ENCODE measurements at regions not wholly inside any gene's neighbourhood (a gene's known extent, or its start where the extent isn't known, plus 50 kb on each side); places are given as distances from the start of the nearest gene placed in this dataset.

- Histone ChIP-seq H3K4me1 (replicated peaks in 1 of 2; ENCODE audit: control insufficient read depth in 2 of 2, insufficient read depth in 2 of 2, low read length in 2 of 2) (no peaks in the 10 kb centered on the region), H3K36me3 (ENCODE audit: control insufficient read depth, insufficient read depth, low read length) (no peaks in the 10 kb centered on the region), H4K20me1 (replicated peaks; ENCODE audit: control insufficient read depth, insufficient read depth, low read length) (no peaks in the 10 kb centered on the region), H3K79me2 (ENCODE audit: control insufficient read depth, insufficient read depth, low read length) (no peaks in the 10 kb centered on the region), H3K9me3 (replicated peaks; ENCODE audit: control insufficient read depth, insufficient read depth, low read depth, low read length) (no peaks in the 10 kb centered on the region), H2AFZ (ENCODE audit: low read depth, low read length) (no peak overlapping the region), H3K4me3 (no peak overlapping the region), H3K27ac (ENCODE audit: extremely low read depth, low read depth, low read length) (no peak overlapping the region), H3K27me3 (ENCODE audit: control insufficient read depth in 2 of 2, insufficient read depth in 2 of 2, low read length in 2 of 2) (no peaks in the 10 kb centered on the region), H3K9me1 (ENCODE audit: control insufficient read depth, insufficient read depth, low read length) (no peaks in the 10 kb centered on the region), H3K9ac (ENCODE audit: insufficient read depth in 1 of 2, low read depth in 2 of 2, low read length in 2 of 2) (no peak overlapping the region), H3K4me2 (ENCODE audit: insufficient read depth, low read length) (no peak overlapping the region)
- intact Hi-C loops (cut with micrococcal nuclease), result no loop called here
- no peak for DNase-seq (ENCODE audit: extremely low read depth in 1 of 4, low spot score in 3 of 4)
- CTCF ChIA-PET (ENCODE audit: low intra/inter-chr PET ratio), result no interaction called here
- 0% methylated on average over 2 of the region's 2 CpGs for WGBS (ENCODE audit: insufficient coverage, low coverage, missing lambda C conversion rate)
- in situ Hi-C loops (cut with MboI), result no loop called here
- no peak for FAIRE-seq
- BruUV-seq (replicated peaks), result no TSS peak
- no peak for ATAC-seq
- POLR2A ChIA-PET, result no interaction called here
- no peak for TF ChIP-seq EZH2 (IDR thresholded peaks at IDR 0.05; ENCODE audit: borderline replicate concordance, low read depth, low read length)
- TF ChIP-seq SNRNP70 (optimal IDR thresholded peaks at IDR 0.05; ENCODE audit: low read depth, low read length), result no peak
- TF ChIP-seq, protein P1, sequence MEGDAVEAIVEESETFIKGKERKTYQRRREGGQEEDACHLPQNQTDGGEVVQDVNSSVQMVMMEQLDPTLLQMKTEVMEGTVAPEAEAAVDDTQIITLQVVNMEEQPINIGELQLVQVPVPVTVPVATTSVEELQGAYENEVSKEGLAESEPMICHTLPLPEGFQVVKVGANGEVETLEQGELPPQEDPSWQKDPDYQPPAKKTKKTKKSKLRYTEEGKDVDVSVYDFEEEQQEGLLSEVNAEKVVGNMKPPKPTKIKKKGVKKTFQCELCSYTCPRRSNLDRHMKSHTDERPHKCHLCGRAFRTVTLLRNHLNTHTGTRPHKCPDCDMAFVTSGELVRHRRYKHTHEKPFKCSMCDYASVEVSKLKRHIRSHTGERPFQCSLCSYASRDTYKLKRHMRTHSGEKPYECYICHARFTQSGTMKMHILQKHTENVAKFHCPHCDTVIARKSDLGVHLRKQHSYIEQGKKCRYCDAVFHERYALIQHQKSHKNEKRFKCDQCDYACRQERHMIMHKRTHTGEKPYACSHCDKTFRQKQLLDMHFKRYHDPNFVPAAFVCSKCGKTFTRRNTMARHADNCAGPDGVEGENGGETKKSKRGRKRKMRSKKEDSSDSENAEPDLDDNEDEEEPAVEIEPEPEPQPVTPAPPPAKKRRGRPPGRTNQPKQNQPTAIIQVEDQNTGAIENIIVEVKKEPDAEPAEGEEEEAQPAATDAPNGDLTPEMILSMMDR (IDR thresholded peaks at IDR 0.05 in 2 of 3, conservative IDR thresholded peaks at IDR 0.05 in 1 of 3; ENCODE audit: insufficient read depth in 2 of 3, low read depth in 1 of 3, low read length in 3 of 3), result no peak; a peak in 1 of 6 replicates
- TF ChIP-seq, protein P2, sequence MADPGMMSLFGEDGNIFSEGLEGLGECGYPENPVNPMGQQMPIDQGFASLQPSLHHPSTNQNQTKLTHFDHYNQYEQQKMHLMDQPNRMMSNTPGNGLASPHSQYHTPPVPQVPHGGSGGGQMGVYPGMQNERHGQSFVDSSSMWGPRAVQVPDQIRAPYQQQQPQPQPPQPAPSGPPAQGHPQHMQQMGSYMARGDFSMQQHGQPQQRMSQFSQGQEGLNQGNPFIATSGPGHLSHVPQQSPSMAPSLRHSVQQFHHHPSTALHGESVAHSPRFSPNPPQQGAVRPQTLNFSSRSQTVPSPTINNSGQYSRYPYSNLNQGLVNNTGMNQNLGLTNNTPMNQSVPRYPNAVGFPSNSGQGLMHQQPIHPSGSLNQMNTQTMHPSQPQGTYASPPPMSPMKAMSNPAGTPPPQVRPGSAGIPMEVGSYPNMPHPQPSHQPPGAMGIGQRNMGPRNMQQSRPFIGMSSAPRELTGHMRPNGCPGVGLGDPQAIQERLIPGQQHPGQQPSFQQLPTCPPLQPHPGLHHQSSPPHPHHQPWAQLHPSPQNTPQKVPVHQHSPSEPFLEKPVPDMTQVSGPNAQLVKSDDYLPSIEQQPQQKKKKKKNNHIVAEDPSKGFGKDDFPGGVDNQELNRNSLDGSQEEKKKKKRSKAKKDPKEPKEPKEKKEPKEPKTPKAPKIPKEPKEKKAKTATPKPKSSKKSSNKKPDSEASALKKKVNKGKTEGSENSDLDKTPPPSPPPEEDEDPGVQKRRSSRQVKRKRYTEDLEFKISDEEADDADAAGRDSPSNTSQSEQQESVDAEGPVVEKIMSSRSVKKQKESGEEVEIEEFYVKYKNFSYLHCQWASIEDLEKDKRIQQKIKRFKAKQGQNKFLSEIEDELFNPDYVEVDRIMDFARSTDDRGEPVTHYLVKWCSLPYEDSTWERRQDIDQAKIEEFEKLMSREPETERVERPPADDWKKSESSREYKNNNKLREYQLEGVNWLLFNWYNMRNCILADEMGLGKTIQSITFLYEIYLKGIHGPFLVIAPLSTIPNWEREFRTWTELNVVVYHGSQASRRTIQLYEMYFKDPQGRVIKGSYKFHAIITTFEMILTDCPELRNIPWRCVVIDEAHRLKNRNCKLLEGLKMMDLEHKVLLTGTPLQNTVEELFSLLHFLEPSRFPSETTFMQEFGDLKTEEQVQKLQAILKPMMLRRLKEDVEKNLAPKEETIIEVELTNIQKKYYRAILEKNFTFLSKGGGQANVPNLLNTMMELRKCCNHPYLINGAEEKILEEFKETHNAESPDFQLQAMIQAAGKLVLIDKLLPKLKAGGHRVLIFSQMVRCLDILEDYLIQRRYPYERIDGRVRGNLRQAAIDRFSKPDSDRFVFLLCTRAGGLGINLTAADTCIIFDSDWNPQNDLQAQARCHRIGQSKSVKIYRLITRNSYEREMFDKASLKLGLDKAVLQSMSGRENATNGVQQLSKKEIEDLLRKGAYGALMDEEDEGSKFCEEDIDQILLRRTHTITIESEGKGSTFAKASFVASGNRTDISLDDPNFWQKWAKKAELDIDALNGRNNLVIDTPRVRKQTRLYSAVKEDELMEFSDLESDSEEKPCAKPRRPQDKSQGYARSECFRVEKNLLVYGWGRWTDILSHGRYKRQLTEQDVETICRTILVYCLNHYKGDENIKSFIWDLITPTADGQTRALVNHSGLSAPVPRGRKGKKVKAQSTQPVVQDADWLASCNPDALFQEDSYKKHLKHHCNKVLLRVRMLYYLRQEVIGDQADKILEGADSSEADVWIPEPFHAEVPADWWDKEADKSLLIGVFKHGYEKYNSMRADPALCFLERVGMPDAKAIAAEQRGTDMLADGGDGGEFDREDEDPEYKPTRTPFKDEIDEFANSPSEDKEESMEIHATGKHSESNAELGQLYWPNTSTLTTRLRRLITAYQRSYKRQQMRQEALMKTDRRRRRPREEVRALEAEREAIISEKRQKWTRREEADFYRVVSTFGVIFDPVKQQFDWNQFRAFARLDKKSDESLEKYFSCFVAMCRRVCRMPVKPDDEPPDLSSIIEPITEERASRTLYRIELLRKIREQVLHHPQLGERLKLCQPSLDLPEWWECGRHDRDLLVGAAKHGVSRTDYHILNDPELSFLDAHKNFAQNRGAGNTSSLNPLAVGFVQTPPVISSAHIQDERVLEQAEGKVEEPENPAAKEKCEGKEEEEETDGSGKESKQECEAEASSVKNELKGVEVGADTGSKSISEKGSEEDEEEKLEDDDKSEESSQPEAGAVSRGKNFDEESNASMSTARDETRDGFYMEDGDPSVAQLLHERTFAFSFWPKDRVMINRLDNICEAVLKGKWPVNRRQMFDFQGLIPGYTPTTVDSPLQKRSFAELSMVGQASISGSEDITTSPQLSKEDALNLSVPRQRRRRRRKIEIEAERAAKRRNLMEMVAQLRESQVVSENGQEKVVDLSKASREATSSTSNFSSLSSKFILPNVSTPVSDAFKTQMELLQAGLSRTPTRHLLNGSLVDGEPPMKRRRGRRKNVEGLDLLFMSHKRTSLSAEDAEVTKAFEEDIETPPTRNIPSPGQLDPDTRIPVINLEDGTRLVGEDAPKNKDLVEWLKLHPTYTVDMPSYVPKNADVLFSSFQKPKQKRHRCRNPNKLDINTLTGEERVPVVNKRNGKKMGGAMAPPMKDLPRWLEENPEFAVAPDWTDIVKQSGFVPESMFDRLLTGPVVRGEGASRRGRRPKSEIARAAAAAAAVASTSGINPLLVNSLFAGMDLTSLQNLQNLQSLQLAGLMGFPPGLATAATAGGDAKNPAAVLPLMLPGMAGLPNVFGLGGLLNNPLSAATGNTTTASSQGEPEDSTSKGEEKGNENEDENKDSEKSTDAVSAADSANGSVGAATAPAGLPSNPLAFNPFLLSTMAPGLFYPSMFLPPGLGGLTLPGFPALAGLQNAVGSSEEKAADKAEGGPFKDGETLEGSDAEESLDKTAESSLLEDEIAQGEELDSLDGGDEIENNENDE (IDR thresholded peaks at IDR 0.05; ENCODE audit: low read depth, low read length), result no peak
- TF ChIP-seq PCBP1 (IDR thresholded peaks at IDR 0.05; ENCODE audit: low read depth, low read length, poor library complexity, severe bottlenecking), result no peak
- TF ChIP-seq KDM2B (CRISPR knock-in tag; IDR thresholded peaks at IDR 0.05), result no peak
- TF ChIP-seq SIRT6 (IDR thresholded peaks at IDR 0.05; ENCODE audit: low read depth, low read length), result no peak
- no peak for TF ChIP-seq ARHGAP35 (IDR thresholded peaks at IDR 0.05; ENCODE audit: partially characterized antibody)
- TF ChIP-seq MLLT1 (IDR thresholded peaks at IDR 0.05), result no peak
These were observed 106.3 kb upstream of the TBX18 start for GRCh38 chr6:84870672-84871071.

All from K562 (cell line).